IPS-15b (cell line): ENCODE measurements at regions not wholly inside any gene's neighbourhood (a gene's known extent, or its start where the extent isn't known, plus 50 kb on each side); places are given as distances from the start of the nearest gene placed in this dataset.

ENCODE experiments used
- H3K27me3 ChIP-seq: one replicate; pipeline ENCODE4 v1.6.1; 2013; ENCODE audit warnings: low read length; ENCODE audit not compliant: control insufficient read depth, insufficient read depth
- H3K36me3 ChIP-seq: one replicate; pipeline ENCODE4 v1.6.1; 2013; ENCODE audit warnings: low read length; ENCODE audit not compliant: control insufficient read depth, insufficient read depth
- H3K4me1 ChIP-seq: one replicate; pipeline ENCODE4 v1.6.1; 2013; ENCODE audit warnings: mild to moderate bottlenecking, low read length; ENCODE audit not compliant: control insufficient read depth, insufficient read depth
- H3K4me3 ChIP-seq: one replicate; pipeline ENCODE4 v1.5.1; 2013; ENCODE audit warnings: low read depth, low read length
- H3K9ac ChIP-seq: one replicate; pipeline ENCODE4 v1.6.1; 2013; ENCODE audit warnings: low read depth, mild to moderate bottlenecking, low read length
- H3K9me3 ChIP-seq: one replicate; pipeline ENCODE4 v1.6.1; 2013; ENCODE audit warnings: mild to moderate bottlenecking, low read length; ENCODE audit not compliant: control insufficient read depth, insufficient read depth

GRCh38 chr2:6769346-6769745 lies 96.4 kb downstream of the CMPK2 start:
- Histone ChIP-seq H3K4me3 (no peak overlapping the region), H3K9ac (no peak overlapping the region), H3K27me3 (no peaks in the 10 kb centered on the region), H3K4me1 (peaks cover 9% of the 10 kb centered on the region), H3K36me3 (no peaks in the 10 kb centered on the region), H3K9me3 (no peaks in the 10 kb centered on the region)

GRCh38 chr2:6770006-6770405 lies 95.7 kb downstream of the CMPK2 start:
- H3K9me3 ChIP-seq = no peaks in the 10 kb centered on the region
- no peaks in the 10 kb centered on the region for H3K27me3 ChIP-seq
- H3K4me3 ChIP-seq = no peak overlapping the region
- H3K9ac ChIP-seq = no peak overlapping the region
- H3K4me1 ChIP-seq = peaks cover 3% of the 10 kb centered on the region
- no peaks in the 10 kb centered on the region for H3K36me3 ChIP-seq

GRCh38 chr2:6771634-6772611 lies 93.8 kb downstream of the CMPK2 start:
- Histone ChIP-seq H3K4me1 (peaks cover 3% of the 10 kb centered on the region), H3K9me3 (no peaks in the 10 kb centered on the region), H3K9ac (no peak overlapping the region), H3K27me3 (no peaks in the 10 kb centered on the region), H3K4me3 (no peak overlapping the region), H3K36me3 (no peaks in the 10 kb centered on the region)

- Histone ChIP-seq H3K27me3 (no peaks in the 10 kb centered on the region), H3K9ac (no peak overlapping the region), H3K4me1 (peaks cover 3% of the 10 kb centered on the region), H3K4me3 (peak overlapping the region; percentile 18), H3K36me3 (no peaks in the 10 kb centered on the region), H3K9me3 (no peaks in the 10 kb centered on the region)
These were observed 92.6 kb downstream of the CMPK2 start for GRCh38 chr2:6773007-6773693.

- Histone ChIP-seq H3K4me3 (no peak overlapping the region), H3K9me3 (no peaks in the 10 kb centered on the region), H3K27me3 (no peaks in the 10 kb centered on the region)
These were observed 92.0 kb downstream of the CMPK2 start for GRCh38 chr2:6773694-6774044.

GRCh38 chr2:6776125-6776524 lies 89.6 kb downstream of the CMPK2 start:
- Histone ChIP-seq H3K36me3 (no peaks in the 10 kb centered on the region), H3K9ac (no peak overlapping the region), H3K9me3 (no peaks in the 10 kb centered on the region), H3K4me1 (peaks cover 3% of the 10 kb centered on the region), H3K27me3 (no peaks in the 10 kb centered on the region), H3K4me3 (no peak overlapping the region)

More at GRCh38 chr2:6773694-6774044, 92.0 kb downstream of the CMPK2 start:
- Histone ChIP-seq H3K9ac (no peak overlapping the region), H3K36me3 (no peaks in the 10 kb centered on the region), H3K4me1 (peaks cover 3% of the 10 kb centered on the region)

GRCh38 chr2:6777626-6778025 lies 88.1 kb downstream of the CMPK2 start:
- peaks cover 3% of the 10 kb centered on the region for H3K4me1 ChIP-seq
- H3K36me3 ChIP-seq = no peaks in the 10 kb centered on the region
- no peaks in the 10 kb centered on the region for H3K27me3 ChIP-seq
- no peak overlapping the region for H3K9ac ChIP-seq
- H3K9me3 ChIP-seq = no peaks in the 10 kb centered on the region
- H3K4me3 ChIP-seq = no peak overlapping the region

GRCh38 chr2:6780765-6781274 lies 84.9 kb downstream of the CMPK2 start:
- Histone ChIP-seq H3K4me1 (no peaks in the 10 kb centered on the region), H3K4me3 (no peak overlapping the region), H3K27me3 (no peaks in the 10 kb centered on the region), H3K36me3 (no peaks in the 10 kb centered on the region), H3K9me3 (no peaks in the 10 kb centered on the region), H3K9ac (no peak overlapping the region)

GRCh38 chr2:6782517-6783237 lies 83.0 kb downstream of the CMPK2 start:
- Histone ChIP-seq H3K9me3 (no peaks in the 10 kb centered on the region), H3K4me3 (no peak overlapping the region), H3K36me3 (no peaks in the 10 kb centered on the region), H3K4me1 (no peaks in the 10 kb centered on the region), H3K27me3 (no peaks in the 10 kb centered on the region), H3K9ac (no peak overlapping the region)

- Histone ChIP-seq H3K4me3 (no peak overlapping the region), H3K36me3 (no peaks in the 10 kb centered on the region), H3K9ac (no peak overlapping the region), H3K9me3 (no peaks in the 10 kb centered on the region), H3K4me1 (no peaks in the 10 kb centered on the region), H3K27me3 (no peaks in the 10 kb centered on the region)
These were observed 82.5 kb downstream of the CMPK2 start for GRCh38 chr2:6783238-6783614.

- H3K4me1 ChIP-seq = no peaks in the 10 kb centered on the region
- no peak overlapping the region for H3K9ac ChIP-seq
- no peaks in the 10 kb centered on the region for H3K9me3 ChIP-seq
These were observed 81.4 kb downstream of the CMPK2 start for GRCh38 chr2:6784291-6784690.

More at GRCh38 chr2:6784291-6784690, 81.4 kb downstream of the CMPK2 start:
- H3K4me3 ChIP-seq = no peak overlapping the region
- no peaks in the 10 kb centered on the region for H3K27me3 ChIP-seq
- no peaks in the 10 kb centered on the region for H3K36me3 ChIP-seq
